SK-N-MC (cell line): ENCODE measurements at regions not wholly inside any gene's neighbourhood (a gene's known extent, or its start where the extent isn't known, plus 50 kb on each side); places are given as distances from the start of the nearest gene placed in this dataset.

Source experiments
- EZH2 ChIP-seq: fragments of 200-600 bp; sonication (generic); IDR thresholded peaks from one replicate; pipeline ENCODE4 v1.6.1; 2017; ENCODE audit warnings: antibody characterized with exemption
- POLR2AphosphoS5 ChIP-seq: IDR thresholded peaks from 2 replicates; pipeline ENCODE4 v1.6.1; 2012; ENCODE audit warnings: mild to moderate bottlenecking, low read depth, low read length, borderline replicate concordance

- TF ChIP-seq POLR2AphosphoS5 (no peak), EZH2 (no peak)
Measured at GRCh38 chr18:33960417-33960816, 264.3 kb downstream of the NOL4 start.
